Activated gamma-delta T cell treated with anti-CD3 and anti-CD28 coated beads, Interleukin-2, amount 50 U/mL, for 16 hours (primary cell): ENCODE measurements at regions not wholly inside any gene's neighbourhood (a gene's known extent, or its start where the extent isn't known, plus 50 kb on each side); places are given as distances from the start of the nearest gene placed in this dataset.

Source experiments
- DNase-seq: peaks from one replicate; pipeline ENCODE4 v3.0.0-alpha.2; 2020; ENCODE audit warnings: low read depth

DNA sequence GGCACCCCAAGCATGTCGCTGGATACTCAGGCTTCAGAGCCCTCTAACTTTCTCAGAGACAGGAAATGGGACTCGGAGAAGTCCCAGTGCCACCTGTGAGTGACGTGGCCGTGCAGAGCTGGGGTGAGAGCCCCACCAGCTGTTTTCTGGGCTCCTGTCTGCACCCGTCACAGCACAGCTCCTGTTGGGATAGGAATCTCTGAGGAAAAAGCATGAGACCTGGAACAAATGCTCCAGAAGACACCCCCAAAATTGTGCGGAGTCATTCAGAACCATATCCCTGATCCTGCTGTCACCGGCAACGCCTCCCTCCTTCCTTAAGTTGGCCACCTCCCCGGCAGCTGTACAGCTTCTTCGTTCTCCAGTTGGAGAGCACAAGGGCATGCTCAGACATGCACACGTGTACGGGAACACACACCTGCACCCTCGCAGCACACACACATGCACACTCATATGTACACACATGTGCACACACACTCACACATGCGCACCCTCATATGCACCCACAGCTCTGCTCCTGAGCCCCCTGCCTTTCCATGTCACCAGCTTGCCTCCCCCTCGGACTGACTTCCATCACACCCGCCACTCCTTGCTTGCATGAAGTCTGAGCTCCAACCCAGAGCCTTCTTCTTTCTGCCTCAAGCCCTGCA lies 1430.0 kb downstream of the BRD1 start:
- no peak for DNase-seq

DNA sequence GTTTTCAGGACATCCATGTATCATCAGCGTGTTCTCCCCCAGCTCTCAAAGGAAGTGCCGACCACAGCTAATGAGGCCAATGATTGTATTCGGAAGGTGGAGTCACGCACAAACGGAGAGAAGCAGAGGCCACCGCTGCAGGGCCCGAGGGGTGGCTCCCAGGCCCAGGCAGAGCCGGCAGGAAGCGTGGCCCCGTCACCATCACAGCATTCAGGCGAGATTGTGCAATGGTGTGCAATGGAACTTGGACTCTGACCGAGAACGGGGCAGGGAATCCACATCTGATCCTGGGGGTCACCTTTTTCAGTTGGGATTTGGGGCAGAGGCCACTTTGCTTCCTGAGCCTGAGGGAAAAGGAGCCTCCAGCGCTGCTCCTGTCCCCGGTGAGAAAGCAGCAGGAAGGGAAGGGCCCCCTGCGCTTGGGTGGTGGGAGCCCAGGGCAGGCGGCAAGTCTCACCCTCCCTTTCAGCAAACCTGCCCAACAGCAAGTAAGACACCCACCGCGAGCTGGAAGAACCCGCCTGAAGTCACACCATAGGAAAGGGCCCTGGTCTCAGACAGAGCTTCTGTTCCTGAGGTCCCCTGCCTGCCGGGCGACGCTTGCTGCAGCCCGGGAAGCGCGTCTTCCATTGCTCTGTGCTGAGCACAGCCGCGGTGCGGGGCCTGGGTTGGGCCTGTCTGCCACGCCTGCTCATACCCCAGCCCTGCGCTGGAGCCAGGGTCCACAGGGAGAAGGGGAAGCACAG lies 1430.7 kb downstream of the BRD1 start:
- DNase-seq, result no peak

DNA sequence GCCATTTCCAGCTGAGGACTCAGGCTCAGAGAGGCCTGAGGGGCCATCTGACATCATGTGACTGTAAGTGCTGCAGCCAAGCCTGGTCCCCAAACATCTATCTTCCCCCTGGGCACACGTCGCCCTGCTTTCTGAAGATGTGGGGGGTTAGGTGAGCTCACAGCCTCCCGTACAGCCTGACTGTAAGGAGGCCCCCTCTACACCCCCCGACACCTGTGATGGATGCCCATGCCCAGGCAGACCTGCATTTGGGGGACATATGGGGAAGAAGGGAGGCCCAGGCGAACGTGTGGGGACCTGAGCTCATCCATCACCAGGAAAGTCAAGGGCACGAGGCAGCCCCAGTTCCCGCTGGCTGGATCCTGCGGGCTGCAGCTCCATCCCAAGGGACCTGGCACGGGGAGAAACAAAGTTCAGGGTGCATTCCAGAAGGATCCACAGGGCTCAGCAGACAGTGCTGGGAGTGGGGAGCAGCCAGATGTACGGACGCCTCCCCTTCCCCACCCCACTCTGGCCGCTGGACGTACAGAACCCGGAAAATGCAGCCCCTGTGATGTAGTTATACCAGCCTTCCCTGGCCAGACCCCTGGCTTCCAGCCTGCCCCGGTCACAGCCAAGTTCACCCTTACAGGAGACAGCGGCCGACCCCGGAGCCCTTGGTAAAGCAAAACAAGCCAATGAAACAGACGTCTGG lies 1431.4 kb downstream of the BRD1 start:
- DNase-seq, result no peak

- no peak for DNase-seq
Observed at GRCh38 chr22:48395201-48395600, 1432.5 kb downstream of the BRD1 start.

- no peak for DNase-seq
Observed at GRCh38 chr22:48394787-48395186, 1432.9 kb downstream of the BRD1 start.

- DNase-seq, result no peak
Observed at GRCh38 chr22:48393885-48394284, 1433.8 kb downstream of the BRD1 start.

- no peak for DNase-seq
Observed at GRCh38 chr22:48393041-48393370, 1434.7 kb downstream of the BRD1 start.

GRCh38 chr22:48391820-48392219 lies 1435.9 kb downstream of the BRD1 start:
- DNase-seq, result no peak

GRCh38 chr22:48391171-48391711 lies 1436.4 kb downstream of the BRD1 start:
- DNase-seq, result no peak

- DNase-seq, result no peak
Observed at GRCh38 chr22:48389916-48390315, 1437.8 kb downstream of the BRD1 start.

DNA sequence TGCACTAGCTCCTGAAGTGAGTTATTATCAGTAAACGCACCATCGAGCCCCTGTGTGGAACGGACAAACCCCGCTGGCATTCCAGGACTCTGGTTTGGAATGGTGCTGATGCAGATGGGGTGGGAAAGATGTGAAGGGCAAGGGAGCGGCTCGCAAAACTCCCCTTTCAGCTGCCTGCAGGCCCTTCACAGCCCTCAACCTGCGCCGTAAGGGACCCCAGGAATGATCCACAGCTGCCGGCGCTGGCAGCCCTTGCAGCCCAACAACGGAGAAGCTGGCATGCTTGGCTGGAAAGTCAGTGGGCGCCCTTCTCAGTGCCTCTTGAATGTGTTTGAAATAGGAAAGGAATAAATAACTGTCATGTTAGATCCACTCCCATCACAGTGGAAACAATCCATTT lies 1445.5 kb downstream of the BRD1 start:
- no peak for DNase-seq

GRCh38 chr22:48380016-48380665 lies 1447.5 kb downstream of the BRD1 start:
- DNase-seq, result no peak

DNA sequence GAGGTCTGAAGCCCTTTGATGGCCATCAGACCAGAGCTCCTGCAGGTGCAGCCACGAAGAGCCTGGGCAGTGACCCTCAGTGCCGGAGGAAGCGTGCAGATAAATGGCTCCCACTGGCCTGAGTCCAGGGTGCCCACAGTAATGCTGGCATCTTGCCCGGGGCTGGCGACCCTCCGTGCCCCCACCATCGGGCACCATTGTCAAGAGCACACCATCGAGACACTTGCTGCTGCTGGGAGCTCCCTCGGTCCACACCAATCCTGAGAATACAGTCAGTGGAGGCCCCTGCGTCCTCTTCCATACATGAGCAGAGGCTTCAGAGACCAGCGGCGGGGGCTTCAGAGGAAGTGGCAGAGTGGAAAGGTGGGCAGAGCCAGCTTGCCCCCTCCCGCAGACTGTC lies 1448.3 kb downstream of the BRD1 start:
- no peak for DNase-seq

DNA sequence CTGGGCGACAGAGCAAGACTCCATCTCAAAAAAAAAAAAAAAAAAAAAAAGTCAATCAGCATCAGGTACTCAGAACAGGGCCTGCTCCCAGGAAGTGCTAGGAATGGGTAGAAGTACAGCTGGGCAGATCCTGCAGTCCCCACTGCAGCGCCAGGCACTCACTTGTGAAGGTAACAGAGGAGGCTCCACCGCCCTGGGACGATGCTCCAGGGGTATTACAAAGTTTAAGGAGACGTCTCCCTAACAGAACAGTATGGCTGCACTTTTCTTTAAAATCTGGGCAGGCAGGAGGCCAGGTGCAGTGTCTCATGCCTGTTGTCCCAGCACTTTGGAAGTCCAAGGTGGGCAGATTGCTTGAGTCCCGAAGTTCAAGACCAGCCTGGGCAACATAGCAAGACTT lies 1449.0 kb downstream of the BRD1 start:
- no peak for DNase-seq

- DNase-seq, result no peak
Observed at GRCh38 chr22:48376936-48377712, 1450.5 kb downstream of the BRD1 start.

GRCh38 chr22:48376428-48376827 lies 1451.2 kb downstream of the BRD1 start:
- DNase-seq, result no peak

DNA sequence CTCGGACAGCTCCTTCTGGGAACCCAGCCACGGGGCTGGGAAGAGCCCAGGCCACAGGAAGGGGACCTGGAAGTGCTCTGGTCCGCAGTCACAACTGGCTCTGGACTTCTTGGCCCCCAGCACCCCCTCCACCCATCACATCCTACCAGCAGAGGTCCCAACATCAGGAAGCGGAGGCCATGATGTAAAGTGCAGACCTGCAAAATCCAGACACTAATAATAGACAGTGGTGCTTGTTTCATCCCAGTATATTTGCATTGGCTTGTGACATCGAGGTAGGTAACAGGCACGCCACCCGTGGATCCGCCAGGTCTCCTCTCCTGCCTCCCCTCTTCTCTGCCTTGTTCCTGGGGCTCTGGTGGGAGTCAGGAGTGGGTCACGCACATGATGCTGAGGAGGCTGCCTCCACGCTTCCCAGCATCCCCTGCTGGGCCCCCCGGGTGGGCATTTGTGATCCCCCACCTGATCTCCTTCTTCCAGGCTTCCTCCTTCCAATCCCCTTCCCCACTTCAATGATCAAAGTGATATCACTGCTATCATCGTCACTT lies 1454.0 kb downstream of the BRD1 start:
- DNase-seq, result no peak

DNA sequence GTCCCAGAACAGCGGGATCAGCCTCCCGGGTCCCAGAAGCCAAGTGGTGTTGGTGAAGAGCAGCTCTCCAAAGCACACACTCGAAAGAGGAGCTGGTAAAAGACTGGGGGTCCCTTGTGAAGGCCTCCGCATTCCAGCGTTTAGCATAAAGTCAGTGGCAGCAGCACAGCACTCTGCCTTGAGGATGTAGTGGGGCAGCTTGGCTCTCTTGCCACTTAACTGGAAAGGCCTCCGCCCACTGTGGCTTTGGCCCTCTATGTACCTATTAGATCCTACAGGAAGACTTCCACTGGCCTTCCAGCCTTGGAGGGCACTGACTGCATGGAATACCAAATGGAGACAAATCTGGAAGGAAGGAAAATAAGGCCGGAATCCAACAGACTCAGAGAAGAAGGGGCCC lies 1455.3 kb downstream of the BRD1 start:
- no peak for DNase-seq

GRCh38 chr22:48371391-48371790 lies 1456.3 kb downstream of the BRD1 start:
- DNase-seq, result no peak

DNA sequence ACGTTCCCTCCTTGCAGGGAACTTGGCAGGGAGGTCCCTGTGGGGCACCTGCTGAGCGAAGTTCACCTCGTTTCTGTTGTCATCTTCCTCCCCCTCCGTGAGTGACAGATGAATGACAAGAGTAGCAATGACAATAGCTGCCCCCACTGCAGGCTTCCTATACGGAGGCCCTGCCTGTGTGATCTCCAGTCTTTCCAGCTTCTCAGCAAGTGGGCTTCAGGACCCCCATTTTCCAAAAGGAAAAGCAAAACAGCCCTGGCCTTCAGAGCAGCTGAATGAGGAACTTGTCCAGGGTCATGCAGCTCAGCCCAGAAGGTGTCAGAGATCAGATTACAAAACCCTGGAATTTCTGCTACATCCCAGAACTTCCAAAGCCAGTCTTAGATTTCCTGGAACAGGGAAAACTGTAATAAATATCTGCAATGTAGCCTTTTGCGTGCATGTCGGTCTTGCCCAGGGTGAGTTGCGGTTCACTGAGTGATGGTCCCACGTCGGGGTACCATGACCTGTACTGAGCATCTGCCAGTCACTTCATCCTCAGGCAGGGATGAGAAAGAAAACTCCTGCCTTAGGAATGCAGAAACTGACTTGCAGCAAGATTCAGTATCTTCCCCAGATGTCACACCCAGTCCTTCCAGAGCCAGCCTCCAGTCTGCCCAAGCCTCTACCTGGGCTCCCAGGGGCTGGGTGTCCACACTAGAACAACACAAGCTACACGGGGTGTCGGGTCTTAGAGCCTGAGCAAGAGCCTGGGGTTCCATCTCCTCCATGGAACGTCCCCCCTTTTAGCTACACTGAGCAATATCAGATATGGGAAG lies 1457.0 kb downstream of the BRD1 start:
- no peak for DNase-seq
